ENCODE measurements at regions not wholly inside any gene's neighbourhood (a gene's known extent, or its start where the extent isn't known, plus 50 kb on each side); places are given as distances from the start of the nearest gene placed in this dataset.

- no peak overlapping the region for H3K4me3 ChIP-seq (replicated peaks; ENCODE audit: low read depth, low read length)
- H3K27me3 ChIP-seq (replicated peaks; ENCODE audit: control insufficient read depth, insufficient read depth, low read length) = no peaks in the 10 kb centered on the region
- no peak for TF ChIP-seq CTCF (IDR thresholded peaks at IDR 0.05; ENCODE audit: insufficient read depth, low read length, poor library complexity, severe bottlenecking)
- no peak for DNase-seq (ENCODE audit: extremely low read depth, insufficient read length)
- H3K36me3 ChIP-seq (ENCODE audit: control insufficient read depth, insufficient read depth, low read length) = no peaks in the 10 kb centered on the region
Observed at GRCh38 chr20:22863826-22864225, 171.3 kb upstream of the SSTR4 start.

- no peaks in the 10 kb centered on the region for H3K27me3 ChIP-seq (replicated peaks; ENCODE audit: control insufficient read depth, insufficient read depth, low read length)
- H3K4me3 ChIP-seq (replicated peaks; ENCODE audit: low read depth, low read length) = no peak overlapping the region
- no peak for TF ChIP-seq CTCF (IDR thresholded peaks at IDR 0.05; ENCODE audit: insufficient read depth, low read length, poor library complexity, severe bottlenecking)
- no peak for DNase-seq (ENCODE audit: extremely low read depth, insufficient read length)
- H3K36me3 ChIP-seq (ENCODE audit: control insufficient read depth, insufficient read depth, low read length) = no peaks in the 10 kb centered on the region
Observed at GRCh38 chr20:22866812-22867341, 168.2 kb upstream of the SSTR4 start.

GRCh38 chr20:22878166-22878565 lies 156.9 kb upstream of the SSTR4 start:
- H3K27me3 ChIP-seq (replicated peaks; ENCODE audit: control insufficient read depth, insufficient read depth, low read length) = no peaks in the 10 kb centered on the region

GRCh38 chr20:22880277-22880676 lies 154.8 kb upstream of the SSTR4 start:
- Histone ChIP-seq H3K4me3 (replicated peaks; ENCODE audit: low read depth, low read length) (no peak overlapping the region), H3K27me3 (replicated peaks; ENCODE audit: control insufficient read depth, insufficient read depth, low read length) (no peaks in the 10 kb centered on the region), H3K36me3 (ENCODE audit: control insufficient read depth, insufficient read depth, low read length) (no peaks in the 10 kb centered on the region)
- DNase-seq (ENCODE audit: extremely low read depth, insufficient read length) = no peak
- no peak for TF ChIP-seq CTCF (IDR thresholded peaks at IDR 0.05; ENCODE audit: insufficient read depth, low read length, poor library complexity, severe bottlenecking)

More at GRCh38 chr20:22878166-22878565, 156.9 kb upstream of the SSTR4 start:
- no peaks in the 10 kb centered on the region for H3K36me3 ChIP-seq (ENCODE audit: control insufficient read depth, insufficient read depth, low read length)
- DNase-seq (ENCODE audit: extremely low read depth, insufficient read length) = no peak
- TF ChIP-seq CTCF (IDR thresholded peaks at IDR 0.05; ENCODE audit: insufficient read depth, low read length, poor library complexity, severe bottlenecking) = no peak
- H3K4me3 ChIP-seq (replicated peaks; ENCODE audit: low read depth, low read length) = no peak overlapping the region

GRCh38 chr20:22887796-22888195 lies 147.3 kb upstream of the SSTR4 start:
- DNase-seq (ENCODE audit: extremely low read depth, insufficient read length) = no peak
- no peak overlapping the region for H3K4me3 ChIP-seq (replicated peaks; ENCODE audit: low read depth, low read length)
- H3K36me3 ChIP-seq (ENCODE audit: control insufficient read depth, insufficient read depth, low read length) = no peaks in the 10 kb centered on the region
- no peak for TF ChIP-seq CTCF (IDR thresholded peaks at IDR 0.05; ENCODE audit: insufficient read depth, low read length, poor library complexity, severe bottlenecking)
- H3K27me3 ChIP-seq (replicated peaks; ENCODE audit: control insufficient read depth, insufficient read depth, low read length) = no peaks in the 10 kb centered on the region

Measured in GM06990 (cell line).